ENCODE measurements at regions not wholly inside any gene's neighbourhood (a gene's known extent, or its start where the extent isn't known, plus 50 kb on each side); places are given as distances from the start of the nearest gene placed in this dataset.

DNA sequence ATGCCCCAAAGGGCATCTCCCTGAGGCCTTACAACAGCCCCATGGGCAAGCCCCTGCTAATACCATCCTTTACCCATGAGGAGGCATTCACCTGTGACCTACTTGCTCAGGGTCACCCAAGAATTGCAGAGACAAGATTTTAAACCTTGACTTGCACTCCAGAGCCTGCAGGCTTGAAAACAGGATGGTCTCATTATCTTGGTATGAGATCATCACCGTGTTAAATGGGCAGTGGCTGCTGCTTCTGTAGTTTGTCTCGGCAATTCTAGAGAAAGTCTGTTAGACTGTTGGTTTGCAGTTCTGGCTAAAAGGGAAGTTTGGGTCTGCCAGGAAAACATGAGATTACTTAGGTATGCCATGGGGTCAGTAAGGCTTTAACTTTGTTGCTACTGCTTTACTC lies 698.9 kb downstream of the GALR1 start:
- TF ChIP-seq POLR2AphosphoS5 (IDR thresholded peaks at IDR 0.05; ENCODE audit: insufficient read depth in 1 of 2, low read depth in 1 of 2): no peak
- TF ChIP-seq, protein P1, sequence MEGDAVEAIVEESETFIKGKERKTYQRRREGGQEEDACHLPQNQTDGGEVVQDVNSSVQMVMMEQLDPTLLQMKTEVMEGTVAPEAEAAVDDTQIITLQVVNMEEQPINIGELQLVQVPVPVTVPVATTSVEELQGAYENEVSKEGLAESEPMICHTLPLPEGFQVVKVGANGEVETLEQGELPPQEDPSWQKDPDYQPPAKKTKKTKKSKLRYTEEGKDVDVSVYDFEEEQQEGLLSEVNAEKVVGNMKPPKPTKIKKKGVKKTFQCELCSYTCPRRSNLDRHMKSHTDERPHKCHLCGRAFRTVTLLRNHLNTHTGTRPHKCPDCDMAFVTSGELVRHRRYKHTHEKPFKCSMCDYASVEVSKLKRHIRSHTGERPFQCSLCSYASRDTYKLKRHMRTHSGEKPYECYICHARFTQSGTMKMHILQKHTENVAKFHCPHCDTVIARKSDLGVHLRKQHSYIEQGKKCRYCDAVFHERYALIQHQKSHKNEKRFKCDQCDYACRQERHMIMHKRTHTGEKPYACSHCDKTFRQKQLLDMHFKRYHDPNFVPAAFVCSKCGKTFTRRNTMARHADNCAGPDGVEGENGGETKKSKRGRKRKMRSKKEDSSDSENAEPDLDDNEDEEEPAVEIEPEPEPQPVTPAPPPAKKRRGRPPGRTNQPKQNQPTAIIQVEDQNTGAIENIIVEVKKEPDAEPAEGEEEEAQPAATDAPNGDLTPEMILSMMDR (IDR thresholded peaks at IDR 0.05): no peak
- TF ChIP-seq POLR2A (IDR thresholded peaks at IDR 0.05): no peak

All from vagina (tissue), 2 donors.